Endodermal cell (in vitro differentiated cells): ENCODE measurements at regions not wholly inside any gene's neighbourhood (a gene's known extent, or its start where the extent isn't known, plus 50 kb on each side); places are given as distances from the start of the nearest gene placed in this dataset.

Experiments used
- DNase-seq: peaks from one replicate; pipeline ENCODE4 v3.0.0-alpha.2; 2017
- H3K27ac ChIP-seq: 2 replicates; pipeline ENCODE4 v1.5.1; 2013; ENCODE audit warnings: mild to moderate bottlenecking, low read depth, low read length, moderate library complexity
- H3K27me3 ChIP-seq: 2 replicates; pipeline ENCODE4 v1.6.1; 2013; ENCODE audit warnings: mild to moderate bottlenecking, low read length, moderate library complexity; ENCODE audit not compliant: insufficient read depth, control insufficient read depth, poor library complexity, severe bottlenecking
- H3K36me3 ChIP-seq: 2 replicates; pipeline ENCODE4 v1.7.0; 2013; ENCODE audit warnings: mild to moderate bottlenecking, low read length, moderate library complexity; ENCODE audit not compliant: control insufficient read depth, insufficient read depth
- H3K4me1 ChIP-seq: one replicate; pipeline ENCODE4 v1.7.0; 2013; ENCODE audit warnings: low read length; ENCODE audit not compliant: control insufficient read depth, insufficient read depth
- H3K4me3 ChIP-seq: 2 replicates; pipeline ENCODE4 v1.5.1; 2013; ENCODE audit warnings: mild to moderate bottlenecking, low read length, moderate library complexity
- H3K9ac ChIP-seq: 2 replicates; pipeline ENCODE4 v1.6.1; 2013; ENCODE audit warnings: mild to moderate bottlenecking, low read length, moderate library complexity; ENCODE audit not compliant: poor library complexity, severe bottlenecking; ENCODE audit errors: extremely low read depth
- H3K9me3 ChIP-seq: 2 replicates; pipeline ENCODE4 v1.6.1; 2013; ENCODE audit warnings: mild to moderate bottlenecking, low read length, moderate library complexity; ENCODE audit not compliant: control insufficient read depth
- H3K27ac Mint-ChIP-seq: 2 replicates; pipeline ENCODE4 v1.8.0; 2020; ENCODE audit warnings: mixed read lengths
- H3K27me3 Mint-ChIP-seq: 2 replicates; pipeline ENCODE4 v1.8.0; 2021; ENCODE audit warnings: mild to moderate bottlenecking, mixed read lengths; ENCODE audit not compliant: insufficient read depth
- H3K36me3 Mint-ChIP-seq: 2 replicates; pipeline ENCODE4 v1.8.0; 2020; ENCODE audit warnings: low read depth, mixed read lengths
- H3K4me1 Mint-ChIP-seq: 2 replicates; pipeline ENCODE4 v1.8.0; 2020; ENCODE audit warnings: mixed read lengths
- H3K4me3 Mint-ChIP-seq: 2 replicates; pipeline ENCODE4 v1.8.0; 2020; ENCODE audit warnings: mild to moderate bottlenecking, moderate library complexity, mixed read lengths
- H3K9me3 Mint-ChIP-seq: 2 replicates; pipeline ENCODE4 v1.8.0; 2020; ENCODE audit warnings: mild to moderate bottlenecking, mixed read lengths
- WGBS, 2 experiments: methylation state at CpG; one replicate each; pipeline versions ENCODE4 v1.1.5 to v1.1.7; 2013; ENCODE audit warnings: missing lambda C conversion rate in 2 of 2, mixed read lengths in 1 of 2; ENCODE audit not compliant: insufficient coverage in 1 of 2, insufficient read length in 1 of 2; 5-methylcytosine and 5-hydroxymethylcytosine counted together
- TF ChIP-seq, protein P1 (sequence below): fragments of 200-600 bp; sonication (generic); conservative IDR thresholded peaks from 2 replicates; pipeline ENCODE4 v1.5.0; 2021; ENCODE audit warnings: antibody characterized with exemption, mild to moderate bottlenecking

DNA sequence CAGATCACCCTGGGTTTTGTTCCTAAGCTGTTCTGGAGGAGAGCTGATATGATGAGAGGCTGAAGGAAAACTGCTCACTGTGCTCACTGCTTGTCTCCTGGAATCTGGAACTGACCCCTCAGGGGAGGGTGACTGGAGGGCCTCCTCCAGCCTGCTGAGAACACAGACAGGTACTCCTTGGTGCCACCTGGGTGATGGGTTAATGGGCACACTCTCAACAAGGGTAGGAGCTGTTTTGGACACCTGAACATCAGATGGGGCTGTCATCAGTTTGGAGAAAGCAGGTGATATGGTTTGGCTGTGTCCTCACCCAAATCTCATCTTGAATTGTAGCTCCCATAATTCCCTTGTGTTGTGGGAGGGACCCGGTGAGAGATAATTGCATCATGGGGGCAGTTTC lies 58.1 kb upstream of the SORCS3 start:
- no peak overlapping the region for H3K4me3 Mint-ChIP-seq
- H3K36me3 Mint-ChIP-seq: no peaks in the 10 kb centered on the region
- DNase-seq: no peak
- H3K27ac ChIP-seq: no peak overlapping the region
- no peaks in the 10 kb centered on the region for H3K4me1 ChIP-seq
- no peak overlapping the region for H3K4me3 ChIP-seq
- no peaks in the 10 kb centered on the region for H3K36me3 ChIP-seq
- H3K27me3 Mint-ChIP-seq: peaks cover 26% of the 10 kb centered on the region
- H3K9ac ChIP-seq: no peak overlapping the region
- H3K9me3 ChIP-seq: no peaks in the 10 kb centered on the region
- no peaks in the 10 kb centered on the region for H3K9me3 Mint-ChIP-seq
- WGBS, 2 experiments: 100% methylated on average over 1 of the region's 1 CpG; no CpG with 5 or more reads in 1 of the 2 experiments
- H3K4me1 Mint-ChIP-seq: peaks cover 12% of the 10 kb centered on the region
- no peaks in the 10 kb centered on the region for H3K27me3 ChIP-seq
- TF ChIP-seq, protein P1, sequence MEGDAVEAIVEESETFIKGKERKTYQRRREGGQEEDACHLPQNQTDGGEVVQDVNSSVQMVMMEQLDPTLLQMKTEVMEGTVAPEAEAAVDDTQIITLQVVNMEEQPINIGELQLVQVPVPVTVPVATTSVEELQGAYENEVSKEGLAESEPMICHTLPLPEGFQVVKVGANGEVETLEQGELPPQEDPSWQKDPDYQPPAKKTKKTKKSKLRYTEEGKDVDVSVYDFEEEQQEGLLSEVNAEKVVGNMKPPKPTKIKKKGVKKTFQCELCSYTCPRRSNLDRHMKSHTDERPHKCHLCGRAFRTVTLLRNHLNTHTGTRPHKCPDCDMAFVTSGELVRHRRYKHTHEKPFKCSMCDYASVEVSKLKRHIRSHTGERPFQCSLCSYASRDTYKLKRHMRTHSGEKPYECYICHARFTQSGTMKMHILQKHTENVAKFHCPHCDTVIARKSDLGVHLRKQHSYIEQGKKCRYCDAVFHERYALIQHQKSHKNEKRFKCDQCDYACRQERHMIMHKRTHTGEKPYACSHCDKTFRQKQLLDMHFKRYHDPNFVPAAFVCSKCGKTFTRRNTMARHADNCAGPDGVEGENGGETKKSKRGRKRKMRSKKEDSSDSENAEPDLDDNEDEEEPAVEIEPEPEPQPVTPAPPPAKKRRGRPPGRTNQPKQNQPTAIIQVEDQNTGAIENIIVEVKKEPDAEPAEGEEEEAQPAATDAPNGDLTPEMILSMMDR: no peak
- no peak overlapping the region for H3K27ac Mint-ChIP-seq

DNA sequence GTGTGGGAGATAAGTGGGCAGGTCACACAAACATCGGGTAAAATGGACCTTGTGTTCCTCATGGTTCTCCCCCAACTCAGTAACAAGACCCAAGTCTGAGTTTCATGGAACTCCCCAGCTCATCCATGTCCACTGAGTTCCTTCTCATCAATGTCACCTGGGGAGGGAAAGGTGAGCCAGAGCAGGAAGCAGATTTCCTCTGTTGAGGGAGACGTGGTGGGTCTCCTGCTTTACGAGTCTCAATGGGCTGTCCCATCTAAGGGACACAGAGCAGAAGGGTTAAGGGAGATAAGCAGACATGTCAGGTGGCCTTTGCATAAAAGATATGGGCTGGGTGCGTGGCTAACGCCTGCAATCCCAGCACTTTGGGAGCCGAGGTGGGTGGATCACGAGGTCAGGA lies 56.5 kb upstream of the SORCS3 start:
- Mint-ChIP-seq H3K27me3 (peaks cover 26% of the 10 kb centered on the region), H3K4me1 (peaks cover 12% of the 10 kb centered on the region), H3K9me3 (no peaks in the 10 kb centered on the region), H3K27ac (no peak overlapping the region), H3K36me3 (no peaks in the 10 kb centered on the region), H3K4me3 (no peak overlapping the region)
- no peak overlapping the region for H3K9ac ChIP-seq
- no peak for DNase-seq
- H3K27me3 ChIP-seq: no peaks in the 10 kb centered on the region
- no peaks in the 10 kb centered on the region for H3K36me3 ChIP-seq
- no peak overlapping the region for H3K27ac ChIP-seq
- no peak overlapping the region for H3K4me3 ChIP-seq
- 93 to 95% methylated on average over 5 to 7 of the region's 7 CpGs for WGBS, 2 experiments
- TF ChIP-seq, protein P1: no peak
- H3K9me3 ChIP-seq: no peaks in the 10 kb centered on the region
- no peaks in the 10 kb centered on the region for H3K4me1 ChIP-seq

DNA sequence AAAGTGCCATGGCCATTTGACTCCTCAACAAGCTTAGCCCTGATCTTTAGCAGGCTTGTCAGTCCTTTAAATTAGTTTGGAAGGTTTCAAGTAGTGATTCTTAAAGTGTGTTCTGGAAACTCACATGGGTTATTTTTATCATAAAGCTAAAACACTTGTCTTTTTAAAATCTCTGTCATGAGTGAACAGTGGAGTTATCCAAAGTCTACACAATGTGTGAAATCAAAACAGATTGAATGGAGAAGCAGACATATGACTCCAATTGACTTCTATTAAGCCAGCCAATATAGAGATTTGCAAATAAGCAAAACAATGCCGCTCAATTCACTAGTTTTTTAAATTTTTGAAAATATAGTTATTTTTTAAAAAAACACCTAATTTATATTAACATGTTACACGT lies 53.3 kb upstream of the SORCS3 start:
- Mint-ChIP-seq H3K4me1 (peaks cover 12% of the 10 kb centered on the region), H3K4me3 (no peak overlapping the region), H3K27me3 (peaks cover 19% of the 10 kb centered on the region), H3K36me3 (no peaks in the 10 kb centered on the region), H3K27ac (no peak overlapping the region), H3K9me3 (no peaks in the 10 kb centered on the region)
- WGBS, 2 experiments: no CpG with 5 or more reads among the region's 2 CpGs
- Histone ChIP-seq H3K4me1 (no peaks in the 10 kb centered on the region), H3K9me3 (no peaks in the 10 kb centered on the region), H3K9ac (no peak overlapping the region), H3K36me3 (no peaks in the 10 kb centered on the region), H3K27me3 (no peaks in the 10 kb centered on the region), H3K4me3 (no peak overlapping the region), H3K27ac (no peak overlapping the region)
- no peak for DNase-seq
- TF ChIP-seq, protein P1: no peak
